Stimulated activated CD8-positive, alpha-beta memory T cell treated with anti-CD3 and anti-CD28 coated beads, Interleukin-7, amount 100 ng/mL, for 24 hours (primary cell): ENCODE measurements at regions not wholly inside any gene's neighbourhood (a gene's known extent, or its start where the extent isn't known, plus 50 kb on each side); places are given as distances from the start of the nearest gene placed in this dataset.

Experiments used
- DNase-seq: peaks from one replicate; pipeline ENCODE4 v3.0.0-alpha.2; 2020; ENCODE audit warnings: low read depth

GRCh38 chr10:78904196-78904595, 164.6 kb upstream of the ZMIZ1 start:
- DNase-seq: no peak

GRCh38 chr10:78905015-78905956, 163.5 kb upstream of the ZMIZ1 start:
- no peak for DNase-seq

- no peak for DNase-seq
These were observed 162.8 kb upstream of the ZMIZ1 start for GRCh38 chr10:78905957-78906308.

- no peak for DNase-seq
These were observed 161.9 kb upstream of the ZMIZ1 start for GRCh38 chr10:78906734-78907390.

- no peak for DNase-seq
These were observed 161.1 kb upstream of the ZMIZ1 start for GRCh38 chr10:78907551-78908211.

GRCh38 chr10:78909221-78909620, 159.5 kb upstream of the ZMIZ1 start:
- no peak for DNase-seq

- no peak for DNase-seq
These were observed 158.7 kb upstream of the ZMIZ1 start for GRCh38 chr10:78910021-78910420.

- DNase-seq: no peak
These were observed 158.3 kb upstream of the ZMIZ1 start for GRCh38 chr10:78910476-78910875.

GRCh38 chr10:78910886-78911285, 157.9 kb upstream of the ZMIZ1 start:
- no peak for DNase-seq

GRCh38 chr10:78911533-78912340, 157.0 kb upstream of the ZMIZ1 start:
- no peak for DNase-seq

- no peak for DNase-seq
These were observed 156.2 kb upstream of the ZMIZ1 start for GRCh38 chr10:78912361-78913218.

GRCh38 chr10:78913219-78914059, 155.3 kb upstream of the ZMIZ1 start:
- no peak for DNase-seq

- DNase-seq: no peak
These were observed 154.7 kb upstream of the ZMIZ1 start for GRCh38 chr10:78914060-78914378.

- no peak for DNase-seq
These were observed 154.1 kb upstream of the ZMIZ1 start for GRCh38 chr10:78914502-78915189.

- no peak for DNase-seq
These were observed 153.6 kb upstream of the ZMIZ1 start for GRCh38 chr10:78915190-78915518.

- DNase-seq: no peak
These were observed 152.5 kb upstream of the ZMIZ1 start for GRCh38 chr10:78916227-78916626.

GRCh38 chr10:78919181-78919966, 149.4 kb upstream of the ZMIZ1 start:
- no peak for DNase-seq

GRCh38 chr10:78920011-78920410, 148.8 kb upstream of the ZMIZ1 start:
- no peak for DNase-seq

GRCh38 chr10:78921895-78922294, 146.9 kb upstream of the ZMIZ1 start:
- no peak for DNase-seq
